IMR-90 (cell line): ENCODE measurements at regions not wholly inside any gene's neighbourhood (a gene's known extent, or its start where the extent isn't known, plus 50 kb on each side); places are given as distances from the start of the nearest gene placed in this dataset.

Source experiments
- ATAC-seq: fragments of 200-7000 bp; cut with Tn5 transposase; 2 replicates; pipeline ENCODE4 v1.9.1; 2020; ENCODE audit warnings: low read depth, mild to moderate bottlenecking, moderate library complexity
- BruUV-seq: library from RNA; stranded (reverse); fragments of 400-500 nt; replicated peaks from 2 replicates; lab custom pipeline; 2021; lab: Mats Ljungman, UMichigan
- CTCF ChIA-PET: fragments of 300-600 bp; formaldehyde crosslinking; extraction: SDS; loops from one replicate; lab custom pipeline; 2021; ENCODE audit warnings: antibody characterized with exemption; lab: Yijun Ruan, JAX
- POLR2A ChIA-PET: fragments of 300-600 bp; sonication (Branson Sonifier 250); formaldehyde crosslinking; loops from one replicate; lab custom pipeline; 2022; ENCODE audit warnings: antibody characterized with exemption; ENCODE audit not compliant: unreplicated experiment; lab: Charles Lee
- DNase-seq: peaks from one replicate; pipeline ENCODE4 v3.0.0; 2013
- H2AFZ ChIP-seq: replicated peaks from 2 replicates; pipeline ENCODE3; 2013; ENCODE audit warnings: low read length, mild to moderate bottlenecking; ENCODE audit not compliant: poor library complexity
- H2AK5ac ChIP-seq: 2 replicates; pipeline ENCODE4 v1.6.1; 2013; ENCODE audit warnings: low read depth, low read length, inconsistent platforms
- H2AK9ac ChIP-seq: replicated peaks from 2 replicates; pipeline ENCODE3; 2013; ENCODE audit warnings: mild to moderate bottlenecking, low read depth, low read length, moderate library complexity; ENCODE audit not compliant: poor library complexity
- H2BK120ac ChIP-seq: 2 replicates; pipeline ENCODE4 v1.6.1; 2013; ENCODE audit warnings: low read depth, low read length, inconsistent platforms
- H2BK15ac ChIP-seq: 3 replicates; pipeline ENCODE4 v1.6.1; 2013; ENCODE audit warnings: low read depth, low read length, inconsistent platforms
- H2BK20ac ChIP-seq: 2 replicates; pipeline ENCODE4 v1.6.1; 2013; ENCODE audit warnings: low read depth, mild to moderate bottlenecking, inconsistent platforms, low read length, moderate library complexity
- H2BK5ac ChIP-seq: 2 replicates; pipeline ENCODE4 v1.6.1; 2013; ENCODE audit warnings: mild to moderate bottlenecking, low read depth, low read length, inconsistent platforms; ENCODE audit not compliant: poor library complexity, severe bottlenecking
- H3K14ac ChIP-seq: replicated peaks from 2 replicates; pipeline ENCODE4 v1.6.1; 2013; ENCODE audit warnings: low read depth, low read length, inconsistent platforms
- H3K18ac ChIP-seq: 2 replicates; pipeline ENCODE4 v1.6.1; 2013; ENCODE audit warnings: low read depth, low read length, control low read depth
- H3K23ac ChIP-seq: 2 replicates; pipeline ENCODE4 v1.6.1; 2013; ENCODE audit warnings: low read depth, low read length, inconsistent platforms
- H3K27ac ChIP-seq: 2 replicates; pipeline ENCODE4 v1.5.1; 2013; ENCODE audit warnings: mild to moderate bottlenecking, control low read depth, low read length; ENCODE audit not compliant: insufficient read depth
- H3K27me3 ChIP-seq: 2 replicates; pipeline ENCODE4 v1.6.1; 2013; ENCODE audit warnings: low read length; ENCODE audit not compliant: control insufficient read depth, insufficient read depth
- H3K36me3 ChIP-seq: 2 replicates; pipeline ENCODE4 v1.6.1; 2013; ENCODE audit warnings: low read length, mixed read lengths; ENCODE audit not compliant: control insufficient read depth, insufficient read depth
- H3K4ac ChIP-seq: 2 replicates; pipeline ENCODE4 v1.6.1; 2013; ENCODE audit warnings: low read depth, low read length, inconsistent platforms
- H3K4me1 ChIP-seq: 2 replicates; pipeline ENCODE4 v1.6.1; 2013; ENCODE audit warnings: low read length, mixed read lengths; ENCODE audit not compliant: control insufficient read depth, insufficient read depth
- H3K4me2 ChIP-seq: 2 replicates; pipeline ENCODE4 v1.6.1; 2013; ENCODE audit warnings: low read depth, mild to moderate bottlenecking, control low read depth, low read length, moderate library complexity
- H3K4me3 ChIP-seq: 2 replicates; pipeline ENCODE4 v1.5.1; 2013; ENCODE audit warnings: low read depth, mild to moderate bottlenecking, control low read depth, low read length, moderate library complexity; ENCODE audit not compliant: insufficient read depth
- H3K56ac ChIP-seq: 2 replicates; pipeline ENCODE4 v1.6.1; 2013; ENCODE audit warnings: low read length, inconsistent platforms; ENCODE audit not compliant: insufficient read depth; ENCODE audit errors: extremely low read depth
- H3K79me1 ChIP-seq, 2 experiments: 2 replicates each; pipeline ENCODE4 v1.6.1; 2013; ENCODE audit warnings: low read length in 2 of 2, inconsistent platforms in 1 of 2, low read depth in 1 of 2
- H3K9ac ChIP-seq: 2 replicates; pipeline ENCODE4 v1.6.1; 2013; ENCODE audit warnings: low read depth, low read length, control low read depth
- H3K9me1 ChIP-seq: 2 replicates; pipeline ENCODE4 v1.6.1; 2013; ENCODE audit warnings: low read length, inconsistent platforms; ENCODE audit not compliant: insufficient read depth
- H3K9me3 ChIP-seq: 2 replicates; pipeline ENCODE4 v1.6.1; 2013; ENCODE audit warnings: low read length; ENCODE audit not compliant: control insufficient read depth, insufficient read depth
- H4K20me1 ChIP-seq: 2 replicates; pipeline ENCODE4 v1.6.1; 2013; ENCODE audit warnings: low read length, inconsistent platforms; ENCODE audit not compliant: insufficient read depth
- H4K5ac ChIP-seq: 2 replicates; pipeline ENCODE4 v1.6.1; 2013; ENCODE audit warnings: mild to moderate bottlenecking, low read depth, low read length, control low read depth
- H4K8ac ChIP-seq, 2 experiments: 2 replicates each; pipeline ENCODE4 v1.6.1; 2013; ENCODE audit warnings: low read depth in 2 of 2, low read length in 2 of 2, control low read depth in 1 of 2, inconsistent platforms in 1 of 2
- H4K91ac ChIP-seq: 2 replicates; pipeline ENCODE4 v1.6.1; 2013; ENCODE audit warnings: low read depth, low read length, inconsistent platforms; ENCODE audit not compliant: insufficient read depth
- MXI1 ChIP-seq: IDR thresholded peaks from 2 replicates; pipeline ENCODE4 v1.6.1; 2012; ENCODE audit warnings: low read depth, mild to moderate bottlenecking, low read length, moderate library complexity, borderline replicate concordance
- SMC3 ChIP-seq: fragments of 150-350 bp; IDR thresholded peaks from 2 replicates; pipeline ENCODE4 v1.6.1; 2016; ENCODE audit warnings: low read depth, mild to moderate bottlenecking, antibody characterized with exemption, low read length, moderate library complexity
- WGBS, 2 experiments: methylation state at CpG; one replicate each; pipeline versions ENCODE4 v1.1.5 to v1.1.7; 2013; ENCODE audit warnings: missing lambda C conversion rate in 2 of 2; ENCODE audit not compliant: insufficient read length in 1 of 2; ENCODE audit errors: extremely low coverage in 2 of 2; 5-methylcytosine and 5-hydroxymethylcytosine counted together
- dilution Hi-C: fragments of 300-500 bp; cut with HindIII; formaldehyde crosslinking; loops from one replicate; pipeline ENCODE4 v1.14.3; 2018; ENCODE audit warnings: low sequenced_read_pairs; ENCODE audit not compliant: unreplicated experiment
- in situ Hi-C: fragments of 300-500 bp; cut with MboI; formaldehyde crosslinking; loops from 3 replicates; pipeline ENCODE4 v1.14.3; 2019; ENCODE audit warnings: low sequenced_read_pairs, inconsistent platforms, mixed read lengths
- intact Hi-C: fragments of 100-400 bp; cut with micrococcal nuclease; formaldehyde crosslinking; loops from 2 replicates; pipeline ENCODE4 v1.10.0; 2022

- no peak overlapping the region for H3K27ac ChIP-seq
- H3K9me1 ChIP-seq, result no peaks in the 10 kb centered on the region
- no peaks in the 10 kb centered on the region for H3K36me3 ChIP-seq
- no peaks in the 10 kb centered on the region for H3K79me1 ChIP-seq
- in situ Hi-C loops, result no loop called here
- H4K91ac ChIP-seq, result no peak overlapping the region
- no peak overlapping the region for H3K18ac ChIP-seq
- H2BK15ac ChIP-seq, result no peak overlapping the region
- H2AFZ ChIP-seq, result no peak overlapping the region
- no peaks in the 10 kb centered on the region for H3K27me3 ChIP-seq
- no peak overlapping the region for H2AK5ac ChIP-seq
- POLR2A ChIA-PET, result no interaction called here
- H4K8ac ChIP-seq, result no peak overlapping the region
- intact Hi-C loops, result no loop called here
- WGBS, 2 experiments, result 93% methylated on average over 3 of the region's 10 CpGs; no CpG with 5 or more reads in 1 of the 2 experiments
- BruUV-seq, result no TSS peak
- no peak overlapping the region for H2BK20ac ChIP-seq
- H2BK5ac ChIP-seq, result no peak overlapping the region
- CTCF ChIA-PET, result no interaction called here
- H3K56ac ChIP-seq, result no peak overlapping the region
- TF ChIP-seq SMC3 (no peak), MXI1 (no peak)
- H4K5ac ChIP-seq, result no peak overlapping the region
- no peak overlapping the region for H3K14ac ChIP-seq
- H2AK9ac ChIP-seq, result no peak overlapping the region
- H3K4me1 ChIP-seq, result no peaks in the 10 kb centered on the region
- ATAC-seq, result no peak
- dilution Hi-C loops, result no loop called here
- H3K4me2 ChIP-seq, result no peak overlapping the region
- no peaks in the 10 kb centered on the region for H4K20me1 ChIP-seq
- DNase-seq, result no peak
- H3K9me3 ChIP-seq, result 0 out of 2 replicates have a peak, but pooled peaks cover 2% of the 10 kb centered on the region
- no peak overlapping the region for H2BK120ac ChIP-seq
- H3K23ac ChIP-seq, result no peak overlapping the region
- no peak overlapping the region for H3K4ac ChIP-seq
- H3K9ac ChIP-seq, result no peak overlapping the region
- H3K4me3 ChIP-seq, result no peak overlapping the region
These were observed 732.6 kb upstream of the PABPC4L start for GRCh38 chr4:134934036-134934808.
